Common myeloid progenitor, CD34-positive (primary cell): ENCODE measurements at regions not wholly inside any gene's neighbourhood (a gene's known extent, or its start where the extent isn't known, plus 50 kb on each side); places are given as distances from the start of the nearest gene placed in this dataset.

Source experiments
- CTCF ChIA-PET: fragments of 350-600 bp; sonication (Branson Sonifier 250); formaldehyde crosslinking; loops from one replicate; lab custom pipeline; 2021; ENCODE audit warnings: antibody characterized with exemption; lab: Charles Lee
- POLR2A ChIA-PET: fragments of 350-600 bp; sonication (Branson Sonifier 250); formaldehyde crosslinking; loops from one replicate; lab custom pipeline; 2021; ENCODE audit warnings: antibody characterized with exemption; lab: Charles Lee
- DNase-seq, 3 donors: peaks; one replicate each; pipeline versions ENCODE4 v3.0.0 to v3.0.0-alpha.2; 2013
- H3K27ac ChIP-seq, 2 experiments: 1 replicate in 1 of 2; 2 replicates in 1 of 2; pipeline ENCODE4 v1.7.0; 2013; ENCODE audit warnings: inconsistent platforms in 2 of 2, low read length in 2 of 2, mild to moderate bottlenecking in 2 of 2, low read depth in 1 of 2, moderate library complexity in 1 of 2; ENCODE audit not compliant: severe bottlenecking in 2 of 2, insufficient read depth in 1 of 2, poor library complexity in 1 of 2
- H3K27me3 ChIP-seq, 5 experiments: replicated peaks in 2 of 5; 1 replicate in 3 of 5; 2 replicates in 2 of 5; pipeline versions ENCODE4 v1.6.1 to v1.7.0; 2013; ENCODE audit warnings: low read length in 4 of 5, mild to moderate bottlenecking in 2 of 5, moderate library complexity in 2 of 5, inconsistent platforms in 1 of 5; ENCODE audit not compliant: insufficient read depth in 5 of 5, control insufficient read depth in 4 of 5
- H3K36me3 ChIP-seq, 4 experiments: 1 replicate in 2 of 4; 2 replicates in 2 of 4; pipeline versions ENCODE4 v1.6.1 to v1.7.0; 2013; ENCODE audit warnings: low read length in 3 of 4, control low read depth in 1 of 4, mild to moderate bottlenecking in 1 of 4; ENCODE audit not compliant: control insufficient read depth in 4 of 4, insufficient read depth in 4 of 4
- H3K4me1 ChIP-seq, 4 experiments: 1 replicate in 3 of 4; 2 replicates in 1 of 4; pipeline versions ENCODE4 v1.6.1 to v1.7.1; 2013; ENCODE audit warnings: low read length in 3 of 4, mild to moderate bottlenecking in 3 of 4, control low read depth in 1 of 4, inconsistent platforms in 1 of 4, moderate library complexity in 1 of 4; ENCODE audit not compliant: control insufficient read depth in 4 of 4, insufficient read depth in 4 of 4; ENCODE audit errors: control extremely low read depth in 1 of 4
- H3K4me3 ChIP-seq, 7 experiments: 1 replicate in 4 of 7; 2 replicates in 3 of 7; pipeline versions ENCODE4 v1.5.1 to v1.7.0; 2013; ENCODE audit warnings: mild to moderate bottlenecking in 7 of 7, low read length in 6 of 7, moderate library complexity in 6 of 7, inconsistent platforms in 2 of 7, low read depth in 2 of 7, control low read depth in 1 of 7; ENCODE audit not compliant: insufficient read depth in 4 of 7, control insufficient read depth in 1 of 7; ENCODE audit errors: extremely low read depth in 1 of 7
- H3K9me3 ChIP-seq, 5 experiments: 1 replicate in 4 of 5; 2 replicates in 1 of 5; pipeline versions ENCODE4 v1.6.1 to v1.7.1; 2013; ENCODE audit warnings: low read length in 4 of 5, mild to moderate bottlenecking in 2 of 5, inconsistent platforms in 1 of 5, low read depth in 1 of 5, moderate library complexity in 1 of 5; ENCODE audit not compliant: control insufficient read depth in 4 of 5, insufficient read depth in 2 of 5; ENCODE audit errors: control extremely low read depth in 1 of 5
- WGBS: methylation state at CpG from one replicate; pipeline ENCODE4 v1.1.5; 2013; ENCODE audit not compliant: insufficient coverage; 5-methylcytosine and 5-hydroxymethylcytosine counted together

DNA sequence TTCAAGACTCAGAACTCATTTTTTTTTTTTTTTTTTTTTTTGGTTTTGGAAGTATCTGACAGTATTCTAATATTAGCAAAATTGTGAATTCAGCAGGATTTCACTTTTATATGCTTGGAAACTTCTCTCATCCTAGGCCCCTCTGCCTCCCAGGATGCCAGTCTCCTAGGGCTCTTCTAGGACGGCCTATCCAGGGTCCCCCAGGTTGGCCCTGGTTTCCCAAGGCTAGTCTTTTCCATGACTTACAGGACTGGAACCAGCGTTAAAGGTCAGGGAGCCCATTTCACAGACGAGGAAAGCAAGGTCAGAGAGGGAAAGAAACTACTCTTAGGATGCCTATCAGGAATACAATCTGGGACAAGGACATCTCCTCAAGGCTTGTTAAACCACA is 412.5 kb downstream of the PTPRU start:
- Histone ChIP-seq H3K4me1 (no peaks in the 10 kb centered on the region), H3K9me3 (no peaks in the 10 kb centered on the region), H3K27ac (no peak overlapping the region), H3K4me3 (no peak overlapping the region), H3K27me3 (peaks cover 0 to 7% (median 4%) of the 10 kb centered on the region in 5 experiments), H3K36me3 (no peaks in the 10 kb centered on the region)
- no peak for DNase-seq
- ChIA-PET POLR2A (no interaction called here), CTCF (no interaction called here)
- 94% methylated on average over 3 of the region's 3 CpGs for WGBS

DNA sequence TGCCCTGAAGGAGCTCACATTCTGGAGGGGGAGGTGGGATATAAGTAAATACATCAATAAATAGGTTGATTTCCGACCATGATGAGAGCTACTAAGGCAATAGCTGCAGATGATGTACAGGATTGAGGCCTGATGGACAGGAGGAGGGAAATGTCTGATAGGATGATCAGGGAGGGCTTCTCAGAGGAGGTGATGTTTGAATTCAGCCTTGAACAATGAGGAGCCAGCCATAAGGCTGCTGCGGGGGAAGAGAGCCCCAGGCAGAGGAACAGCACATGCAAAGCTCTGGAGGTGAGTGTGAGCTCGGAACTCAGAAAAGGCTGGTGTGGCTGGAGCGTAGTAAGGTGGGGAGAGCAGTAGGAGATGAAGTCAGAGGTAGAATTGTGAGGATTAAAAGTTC is 411.7 kb downstream of the PTPRU start:
- H3K36me3 ChIP-seq: no peaks in the 10 kb centered on the region
- no peak overlapping the region for H3K27ac ChIP-seq
- H3K4me1 ChIP-seq: no peaks in the 10 kb centered on the region
- H3K9me3 ChIP-seq: no peaks in the 10 kb centered on the region
- ChIA-PET CTCF (no interaction called here), POLR2A (no interaction called here)
- peaks cover 0 to 7% (median 4%) of the 10 kb centered on the region in 5 experiments for H3K27me3 ChIP-seq
- DNase-seq: no peak
- no peak overlapping the region for H3K4me3 ChIP-seq
- WGBS: 84% methylated on average over 4 of the region's 4 CpGs

- ChIA-PET POLR2A (no interaction called here), CTCF (no interaction called here)
- H3K4me1 ChIP-seq: no peaks in the 10 kb centered on the region
- H3K27ac ChIP-seq: no peak overlapping the region
- no peak overlapping the region for H3K4me3 ChIP-seq
- WGBS: no CpG with 5 or more reads among the region's 1 CpG
- H3K36me3 ChIP-seq: no peaks in the 10 kb centered on the region
- H3K27me3 ChIP-seq: peaks cover 0 to 7% (median 4%) of the 10 kb centered on the region in 5 experiments
- no peaks in the 10 kb centered on the region for H3K9me3 ChIP-seq
- DNase-seq: no peak
These were observed 411.3 kb downstream of the PTPRU start for GRCh38 chr1:29647581-29647980.

DNA sequence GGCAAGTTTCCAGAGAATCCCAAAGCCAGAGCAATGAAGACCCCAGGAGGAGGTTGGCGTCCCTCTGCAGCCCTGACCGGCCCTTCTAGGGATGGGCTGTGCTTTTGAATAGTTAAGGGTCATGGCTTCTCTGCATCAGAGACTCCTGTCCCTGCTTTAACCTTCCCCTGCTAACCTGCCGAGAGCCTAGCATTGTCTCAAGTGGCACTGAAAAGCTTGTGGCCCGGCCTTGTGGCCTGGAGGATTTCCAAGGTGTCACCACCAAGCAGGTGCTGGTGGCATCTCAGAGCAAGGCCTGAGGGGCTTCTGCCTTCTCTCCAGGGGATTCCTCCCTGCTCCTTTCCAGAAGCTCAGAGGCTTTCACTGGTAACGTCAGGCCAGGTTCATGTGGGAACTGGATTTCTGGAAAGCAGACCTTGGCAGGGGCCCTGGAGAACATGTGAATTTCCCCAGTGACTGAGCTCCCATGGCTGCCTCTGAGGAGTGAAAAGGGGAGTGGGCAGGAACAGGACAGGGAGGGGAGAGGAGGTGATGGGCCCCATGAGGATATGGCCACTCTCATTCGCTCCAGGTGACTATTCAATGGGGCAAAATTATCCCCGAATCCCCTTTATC is 409.9 kb downstream of the PTPRU start:
- Histone ChIP-seq H3K27me3 (peaks cover 0 to 7% (median 4%) of the 10 kb centered on the region in 5 experiments), H3K36me3 (no peaks in the 10 kb centered on the region), H3K4me3 (no peak overlapping the region), H3K27ac (no peak overlapping the region), H3K9me3 (no peaks in the 10 kb centered on the region), H3K4me1 (no peaks in the 10 kb centered on the region)
- ChIA-PET POLR2A (no interaction called here), CTCF (no interaction called here)
- no peak for DNase-seq
- 100% methylated on average over 5 of the region's 7 CpGs for WGBS

DNA sequence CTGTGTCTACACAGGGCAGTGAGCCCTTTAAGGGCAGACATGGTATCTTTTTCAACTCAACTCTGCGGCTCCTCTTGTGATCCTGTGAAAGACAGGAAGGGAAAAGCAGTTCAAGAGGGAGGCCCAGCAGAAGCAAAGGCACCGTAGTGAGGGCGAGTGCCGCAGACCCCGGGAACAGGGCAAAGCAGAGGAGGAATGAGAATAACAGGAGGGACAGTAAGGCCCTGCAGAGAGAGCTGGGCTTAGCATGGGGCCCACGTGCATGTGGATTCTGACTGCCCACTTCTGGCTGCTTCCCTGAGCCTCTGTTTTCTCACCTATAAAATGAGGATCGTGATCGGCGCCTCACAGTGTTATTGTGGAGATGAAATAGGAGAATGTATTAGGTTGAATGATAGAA is 409.3 kb downstream of the PTPRU start:
- no peaks in the 10 kb centered on the region for H3K4me1 ChIP-seq
- POLR2A ChIA-PET: no interaction called here
- H3K27me3 ChIP-seq: peaks cover 0 to 7% (median 4%) of the 10 kb centered on the region in 5 experiments
- DNase-seq: no peak
- CTCF ChIA-PET: no interaction called here
- H3K9me3 ChIP-seq: no peaks in the 10 kb centered on the region
- H3K27ac ChIP-seq: no peak overlapping the region
- H3K4me3 ChIP-seq: no peak overlapping the region
- no peaks in the 10 kb centered on the region for H3K36me3 ChIP-seq
- 63% methylated on average over 6 of the region's 9 CpGs for WGBS

DNA sequence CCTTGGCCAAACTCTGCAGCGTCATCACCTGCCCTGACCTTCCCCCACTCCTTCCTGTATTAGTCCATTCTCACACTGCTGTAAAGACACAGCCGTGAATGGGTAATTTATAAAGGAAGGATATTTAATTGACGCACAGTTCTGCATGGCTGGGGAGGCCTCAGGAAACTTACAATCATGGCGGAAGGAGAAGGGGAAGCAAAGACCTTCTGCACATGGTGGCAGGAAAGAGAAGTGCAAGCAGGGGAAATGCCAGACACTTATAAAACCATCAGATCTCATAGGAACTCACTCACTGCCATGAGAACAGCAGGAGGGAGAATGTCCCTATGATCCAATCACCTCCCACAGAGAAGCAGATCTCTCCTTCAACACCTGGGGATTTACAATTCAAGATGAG is 408.5 kb downstream of the PTPRU start:
- ChIA-PET POLR2A (no interaction called here), CTCF (no interaction called here)
- no peaks in the 10 kb centered on the region for H3K4me1 ChIP-seq
- H3K27ac ChIP-seq: no peak overlapping the region
- H3K27me3 ChIP-seq: peaks cover 0 to 7% (median 4%) of the 10 kb centered on the region in 5 experiments
- H3K9me3 ChIP-seq: no peaks in the 10 kb centered on the region
- no peak for DNase-seq
- no peaks in the 10 kb centered on the region for H3K36me3 ChIP-seq
- no peak overlapping the region for H3K4me3 ChIP-seq
- 52% methylated on average over 3 of the region's 4 CpGs for WGBS

- H3K27me3 ChIP-seq: peaks cover 0 to 7% (median 2%) of the 10 kb centered on the region in 5 experiments
- POLR2A ChIA-PET: no interaction called here
- H3K9me3 ChIP-seq: no peaks in the 10 kb centered on the region
- no peak overlapping the region for H3K4me3 ChIP-seq
- CTCF ChIA-PET: no interaction called here
- H3K4me1 ChIP-seq: no peaks in the 10 kb centered on the region
- DNase-seq: no peak
- no peaks in the 10 kb centered on the region for H3K36me3 ChIP-seq
- 92% methylated on average over 1 of the region's 1 CpG for WGBS
- H3K27ac ChIP-seq: no peak overlapping the region
These were observed 407.6 kb downstream of the PTPRU start for GRCh38 chr1:29643838-29644440.
